GM10266 (cell line): ENCODE measurements at regions not wholly inside any gene's neighbourhood (a gene's known extent, or its start where the extent isn't known, plus 50 kb on each side); places are given as distances from the start of the nearest gene placed in this dataset.

ENCODE experiments used
- DNase-seq: peaks from one replicate; pipeline ENCODE4 v3.0.0; 2012; ENCODE audit errors: extremely low spot score
- TF ChIP-seq, protein P1 (sequence below): IDR thresholded peaks from 2 replicates; pipeline ENCODE4 v1.5.1; 2012; ENCODE audit warnings: mild to moderate bottlenecking, low read depth; ENCODE audit not compliant: control insufficient read depth, insufficient read depth; ENCODE audit errors: missing control alignments

DNA sequence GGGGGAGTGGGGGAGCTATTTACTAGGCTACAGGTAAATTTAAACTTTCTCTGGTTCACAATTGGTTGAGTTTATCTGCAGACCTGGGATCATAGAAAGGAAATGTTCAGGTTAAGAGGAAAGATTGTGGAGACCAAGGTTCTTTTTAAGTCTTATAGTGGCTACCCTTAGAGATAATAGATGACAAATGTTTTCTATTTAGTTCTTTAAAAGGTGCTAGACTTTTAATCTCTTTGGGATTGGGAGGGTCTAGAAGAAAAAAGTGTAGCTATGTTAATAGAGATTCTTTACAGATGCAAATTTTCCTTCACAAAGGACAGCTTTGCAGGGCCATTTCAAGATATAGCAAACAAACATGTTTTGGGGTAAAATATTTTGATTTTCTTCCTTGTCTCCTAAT, 76.0 kb downstream of the TEX13C start:
- no peak for DNase-seq
- TF ChIP-seq, protein P1, sequence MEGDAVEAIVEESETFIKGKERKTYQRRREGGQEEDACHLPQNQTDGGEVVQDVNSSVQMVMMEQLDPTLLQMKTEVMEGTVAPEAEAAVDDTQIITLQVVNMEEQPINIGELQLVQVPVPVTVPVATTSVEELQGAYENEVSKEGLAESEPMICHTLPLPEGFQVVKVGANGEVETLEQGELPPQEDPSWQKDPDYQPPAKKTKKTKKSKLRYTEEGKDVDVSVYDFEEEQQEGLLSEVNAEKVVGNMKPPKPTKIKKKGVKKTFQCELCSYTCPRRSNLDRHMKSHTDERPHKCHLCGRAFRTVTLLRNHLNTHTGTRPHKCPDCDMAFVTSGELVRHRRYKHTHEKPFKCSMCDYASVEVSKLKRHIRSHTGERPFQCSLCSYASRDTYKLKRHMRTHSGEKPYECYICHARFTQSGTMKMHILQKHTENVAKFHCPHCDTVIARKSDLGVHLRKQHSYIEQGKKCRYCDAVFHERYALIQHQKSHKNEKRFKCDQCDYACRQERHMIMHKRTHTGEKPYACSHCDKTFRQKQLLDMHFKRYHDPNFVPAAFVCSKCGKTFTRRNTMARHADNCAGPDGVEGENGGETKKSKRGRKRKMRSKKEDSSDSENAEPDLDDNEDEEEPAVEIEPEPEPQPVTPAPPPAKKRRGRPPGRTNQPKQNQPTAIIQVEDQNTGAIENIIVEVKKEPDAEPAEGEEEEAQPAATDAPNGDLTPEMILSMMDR, result no peak

DNA sequence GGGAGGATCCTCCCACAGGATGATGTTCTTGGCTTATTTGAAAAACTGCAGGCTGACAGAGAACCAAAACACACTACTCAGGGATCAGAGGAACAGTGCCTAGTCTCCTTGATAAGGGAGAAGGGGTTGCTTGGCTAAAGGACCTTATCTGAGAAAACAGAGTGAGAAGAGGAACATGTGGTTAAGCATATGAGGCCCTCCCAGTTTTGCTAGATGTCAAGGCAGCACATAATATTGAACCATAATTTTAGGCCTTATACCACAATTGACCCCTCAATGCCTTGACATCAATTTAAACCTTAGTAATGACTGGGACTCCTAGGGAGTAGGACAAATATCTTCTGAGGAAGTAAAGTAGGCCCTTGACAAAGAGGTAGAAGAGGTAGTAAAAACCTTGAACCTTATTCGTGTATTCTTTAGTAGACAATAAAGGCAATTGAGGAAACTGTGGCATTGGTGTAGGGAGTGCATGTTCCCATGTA, 79.3 kb downstream of the TEX13C start:
- TF ChIP-seq, protein P1, result no peak
- DNase-seq, result no peak

DNA sequence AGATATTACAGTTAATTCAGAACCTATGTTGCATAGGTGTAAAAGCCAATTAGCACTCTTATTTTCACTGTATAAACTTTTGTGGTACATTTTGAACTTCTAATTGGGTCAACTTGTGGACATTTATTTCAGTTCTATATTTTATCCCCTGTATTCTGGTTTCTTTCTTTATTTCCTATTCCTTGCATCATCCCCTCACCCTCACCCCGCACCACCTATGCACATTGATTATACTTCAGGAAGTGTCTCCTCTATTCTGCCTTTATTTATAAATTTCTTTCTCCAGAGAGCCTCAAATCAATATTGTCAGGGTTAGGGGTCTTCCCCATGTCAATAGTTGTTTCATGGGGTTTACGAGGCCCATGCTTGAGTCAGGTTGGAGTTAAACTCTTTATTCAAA, 83.1 kb downstream of the TEX13C start:
- TF ChIP-seq, protein P1, result no peak
- DNase-seq, result no peak

DNA sequence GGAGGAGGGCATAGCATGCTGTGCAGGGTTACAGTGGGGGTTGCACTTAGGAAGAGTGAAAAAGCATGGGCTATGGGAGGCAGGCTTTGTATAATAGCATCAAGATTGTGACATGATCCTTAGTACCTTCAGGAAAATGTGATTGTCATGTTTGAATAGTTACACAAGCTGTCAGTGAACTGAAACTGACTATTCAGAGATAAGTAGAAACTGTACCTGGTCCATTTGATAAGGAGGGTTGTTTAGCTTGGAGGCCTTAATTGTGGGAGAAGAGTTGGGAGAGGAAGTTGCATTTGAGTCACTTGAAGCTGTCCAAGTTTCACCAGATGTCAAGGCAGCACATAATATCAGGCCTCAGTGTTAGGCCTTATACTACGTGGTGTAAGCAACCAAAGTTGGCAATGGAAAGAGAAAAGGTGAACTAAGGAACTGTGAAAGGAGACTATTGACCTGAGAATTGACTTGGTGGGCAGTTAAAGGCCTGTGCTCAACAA, 85.0 kb downstream of the TEX13C start:
- TF ChIP-seq, protein P1, result no peak
- DNase-seq, result no peak

DNA sequence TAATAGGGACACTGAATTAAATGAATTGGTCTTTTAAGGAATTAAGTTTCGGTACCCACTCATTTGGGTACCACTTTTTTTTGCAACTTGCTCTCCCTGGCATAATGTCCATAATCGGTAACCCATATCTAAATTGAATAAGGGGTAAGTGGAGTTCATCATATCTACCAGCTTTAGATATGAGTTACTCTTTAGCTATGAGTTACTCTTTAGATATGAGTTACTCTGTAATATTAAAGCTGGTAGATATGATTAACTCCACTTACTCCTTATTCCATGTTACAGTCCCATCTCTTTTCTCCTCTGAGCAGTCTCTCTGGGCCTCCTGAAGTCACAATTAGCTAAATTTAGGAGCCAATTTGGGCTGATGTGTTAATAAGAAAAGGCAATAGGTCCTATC, 85.7 kb downstream of the TEX13C start:
- no peak for DNase-seq
- TF ChIP-seq, protein P1, result no peak

- TF ChIP-seq, protein P1, result no peak
These were observed 87.6 kb downstream of the TEX13C start for GRCh38 chrX:125407314-125407713.

DNA sequence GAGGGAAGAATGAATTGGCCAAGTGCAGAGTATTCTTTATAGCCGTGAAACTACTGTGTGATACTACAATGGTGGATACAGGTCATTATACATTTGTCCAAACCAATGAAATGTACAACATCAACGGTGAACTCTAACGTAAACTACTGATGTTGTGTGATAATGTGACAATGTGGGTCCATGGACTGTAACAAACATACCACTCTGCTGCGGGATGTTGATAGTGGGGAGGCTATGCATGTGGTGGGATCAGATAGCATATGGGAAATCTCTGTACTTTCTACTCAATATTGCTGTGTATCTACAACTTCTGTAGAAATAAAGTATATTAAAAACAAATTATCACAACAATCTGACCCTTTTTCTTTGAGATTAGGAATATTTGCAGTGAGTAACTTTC, 101.1 kb downstream of the TEX13C start:
- no peak for DNase-seq
- TF ChIP-seq, protein P1, result no peak

More at GRCh38 chrX:125407314-125407713, 87.6 kb downstream of the TEX13C start:
- DNase-seq, result no peak
